Panc1 (cell line): ENCODE measurements at regions not wholly inside any gene's neighbourhood (a gene's known extent, or its start where the extent isn't known, plus 50 kb on each side); places are given as distances from the start of the nearest gene placed in this dataset.

Source experiments
- ATAC-seq: fragments of 200-7000 bp; cut with Tn5 transposase; 2 replicates; pipeline ENCODE4 v1.9.1; 2020; ENCODE audit warnings: mild to moderate bottlenecking, moderate library complexity
- BruUV-seq: library from RNA; stranded (reverse); fragments of 400-500 nt; replicated peaks from 2 replicates; lab custom pipeline; 2021; lab: Mats Ljungman, UMichigan
- CTCF ChIA-PET: fragments of 300-600 bp; sonication (Branson Sonifier 250); formaldehyde crosslinking; loops from one replicate; lab custom pipeline; 2022; ENCODE audit warnings: antibody characterized with exemption; lab: Charles Lee
- POLR2A ChIA-PET: fragments of 300-600 bp; sonication (Branson Sonifier 250); formaldehyde crosslinking; loops from one replicate; lab custom pipeline; 2022; ENCODE audit warnings: antibody characterized with exemption; lab: Charles Lee
- DNase-seq: peaks from one replicate; pipeline ENCODE4 v3.0.0-alpha.2; 2010; ENCODE audit warnings: low read depth, low spot score
- H3K27ac ChIP-seq: 2 replicates; pipeline ENCODE4 v1.5.1; 2011; ENCODE audit warnings: mild to moderate bottlenecking, low read length, inconsistent platforms
- H3K27me3 ChIP-seq: fragments of 200-500 bp; sonication (Bioruptor generic); 2 replicates; pipeline ENCODE4 v1.6.0; 2014; ENCODE audit warnings: low read length, inconsistent platforms; ENCODE audit not compliant: control insufficient read depth, insufficient read depth
- H3K36me3 ChIP-seq: fragments of 200-500 bp; sonication (Bioruptor generic); 2 replicates; pipeline ENCODE4 v1.5.1; 2014; ENCODE audit warnings: inconsistent platforms, mild to moderate bottlenecking, low read length, moderate library complexity; ENCODE audit not compliant: control insufficient read depth, insufficient read depth
- H3K4me1 ChIP-seq: 2 replicates; pipeline ENCODE4 v1.5.1; 2011; ENCODE audit warnings: inconsistent platforms, mild to moderate bottlenecking, low read length, moderate library complexity; ENCODE audit not compliant: control insufficient read depth, insufficient read depth
- H3K4me3 ChIP-seq, 2 experiments: 2 replicates each; pipeline ENCODE4 v1.5.1; 2011 to 2012; ENCODE audit warnings: low read depth in 2 of 2, low read length in 2 of 2, mild to moderate bottlenecking in 2 of 2, inconsistent platforms in 1 of 2, moderate library complexity in 1 of 2
- H3K9me3 ChIP-seq: fragments of 200-500 bp; sonication (Bioruptor generic); 2 replicates; pipeline ENCODE4 v1.5.1; 2014; ENCODE audit warnings: low read depth, mild to moderate bottlenecking, inconsistent platforms, low read length, moderate library complexity; ENCODE audit not compliant: control insufficient read depth, insufficient read depth
- POLR2AphosphoS5 ChIP-seq: IDR thresholded peaks from 2 replicates; pipeline ENCODE4 v1.6.1; 2012; ENCODE audit warnings: mild to moderate bottlenecking, low read depth, low read length, moderate library complexity
- SIN3A ChIP-seq: IDR thresholded peaks from 2 replicates; pipeline ENCODE4 v1.6.1; 2012; ENCODE audit warnings: low read depth, mild to moderate bottlenecking, low read length, moderate library complexity, borderline replicate concordance; ENCODE audit not compliant: insufficient read depth
- TCF7L2 ChIP-seq: IDR thresholded peaks from 2 replicates; pipeline ENCODE4 v1.6.1; 2011; ENCODE audit warnings: mild to moderate bottlenecking, low read depth, low read length, inconsistent platforms
- in situ Hi-C: cut with HindIII; loops from 2 replicates; pipeline ENCODE4 v1.10.0; 2016; ENCODE audit warnings: low sequenced_read_pairs, low pct_unique_long_range_greater_than_20kb
- intact Hi-C: fragments of 100-400 bp; cut with micrococcal nuclease; formaldehyde crosslinking; loops from one replicate; pipeline ENCODE4 v1.10.0; 2022; ENCODE audit not compliant: unreplicated experiment
- TF ChIP-seq, protein P1 (sequence below): fragments of 450-650 bp; IDR thresholded peaks from 2 replicates; pipeline ENCODE4 v1.5.1; 2017; ENCODE audit warnings: mild to moderate bottlenecking
- TF ChIP-seq, protein P2 (sequence below), 2 experiments: IDR thresholded peaks; 2 replicates each; pipeline ENCODE4 v1.6.1; 2011 to 2012; ENCODE audit warnings: low read depth in 2 of 2, control low read depth in 1 of 2, low read length in 1 of 2, mild to moderate bottlenecking in 1 of 2, moderate library complexity in 1 of 2; ENCODE audit not compliant: insufficient read depth in 1 of 2

DNA sequence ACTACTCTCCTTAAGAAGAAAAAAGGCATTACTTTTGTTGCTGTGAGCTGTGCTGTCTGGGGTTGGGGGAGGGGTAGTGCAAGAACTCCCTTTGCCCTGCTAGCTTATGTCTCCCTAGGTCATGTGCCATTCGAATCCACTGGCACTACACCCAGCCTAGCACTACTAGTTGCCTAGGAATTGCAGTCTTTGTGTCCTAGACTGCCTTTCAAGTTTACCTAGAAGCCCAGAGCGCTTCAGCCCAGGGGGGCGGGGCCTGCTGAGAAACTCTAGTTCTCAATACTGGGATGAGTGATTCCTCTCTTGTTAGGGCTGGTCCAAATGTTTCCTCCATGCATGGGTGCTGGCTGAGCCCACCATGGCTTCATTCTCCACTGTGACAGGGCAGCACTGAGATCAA is 1011.5 kb downstream of the PCDH19 start:
- Histone ChIP-seq H3K9me3 (no peaks in the 10 kb centered on the region), H3K4me1 (no peaks in the 10 kb centered on the region), H3K36me3 (no peaks in the 10 kb centered on the region), H3K27ac (no peak overlapping the region), H3K4me3 (no peak overlapping the region), H3K27me3 (no peaks in the 10 kb centered on the region)
- ChIA-PET POLR2A (no interaction called here), CTCF (no interaction called here)
- in situ Hi-C loops: no loop called here
- ATAC-seq (no peak), DNase-seq (no peak)
- TF ChIP-seq, protein P1, sequence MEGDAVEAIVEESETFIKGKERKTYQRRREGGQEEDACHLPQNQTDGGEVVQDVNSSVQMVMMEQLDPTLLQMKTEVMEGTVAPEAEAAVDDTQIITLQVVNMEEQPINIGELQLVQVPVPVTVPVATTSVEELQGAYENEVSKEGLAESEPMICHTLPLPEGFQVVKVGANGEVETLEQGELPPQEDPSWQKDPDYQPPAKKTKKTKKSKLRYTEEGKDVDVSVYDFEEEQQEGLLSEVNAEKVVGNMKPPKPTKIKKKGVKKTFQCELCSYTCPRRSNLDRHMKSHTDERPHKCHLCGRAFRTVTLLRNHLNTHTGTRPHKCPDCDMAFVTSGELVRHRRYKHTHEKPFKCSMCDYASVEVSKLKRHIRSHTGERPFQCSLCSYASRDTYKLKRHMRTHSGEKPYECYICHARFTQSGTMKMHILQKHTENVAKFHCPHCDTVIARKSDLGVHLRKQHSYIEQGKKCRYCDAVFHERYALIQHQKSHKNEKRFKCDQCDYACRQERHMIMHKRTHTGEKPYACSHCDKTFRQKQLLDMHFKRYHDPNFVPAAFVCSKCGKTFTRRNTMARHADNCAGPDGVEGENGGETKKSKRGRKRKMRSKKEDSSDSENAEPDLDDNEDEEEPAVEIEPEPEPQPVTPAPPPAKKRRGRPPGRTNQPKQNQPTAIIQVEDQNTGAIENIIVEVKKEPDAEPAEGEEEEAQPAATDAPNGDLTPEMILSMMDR: no peak
- TF ChIP-seq TCF7L2: no peak
- TF ChIP-seq POLR2AphosphoS5: no peak
- no peak for TF ChIP-seq SIN3A
- TF ChIP-seq, protein P2, sequence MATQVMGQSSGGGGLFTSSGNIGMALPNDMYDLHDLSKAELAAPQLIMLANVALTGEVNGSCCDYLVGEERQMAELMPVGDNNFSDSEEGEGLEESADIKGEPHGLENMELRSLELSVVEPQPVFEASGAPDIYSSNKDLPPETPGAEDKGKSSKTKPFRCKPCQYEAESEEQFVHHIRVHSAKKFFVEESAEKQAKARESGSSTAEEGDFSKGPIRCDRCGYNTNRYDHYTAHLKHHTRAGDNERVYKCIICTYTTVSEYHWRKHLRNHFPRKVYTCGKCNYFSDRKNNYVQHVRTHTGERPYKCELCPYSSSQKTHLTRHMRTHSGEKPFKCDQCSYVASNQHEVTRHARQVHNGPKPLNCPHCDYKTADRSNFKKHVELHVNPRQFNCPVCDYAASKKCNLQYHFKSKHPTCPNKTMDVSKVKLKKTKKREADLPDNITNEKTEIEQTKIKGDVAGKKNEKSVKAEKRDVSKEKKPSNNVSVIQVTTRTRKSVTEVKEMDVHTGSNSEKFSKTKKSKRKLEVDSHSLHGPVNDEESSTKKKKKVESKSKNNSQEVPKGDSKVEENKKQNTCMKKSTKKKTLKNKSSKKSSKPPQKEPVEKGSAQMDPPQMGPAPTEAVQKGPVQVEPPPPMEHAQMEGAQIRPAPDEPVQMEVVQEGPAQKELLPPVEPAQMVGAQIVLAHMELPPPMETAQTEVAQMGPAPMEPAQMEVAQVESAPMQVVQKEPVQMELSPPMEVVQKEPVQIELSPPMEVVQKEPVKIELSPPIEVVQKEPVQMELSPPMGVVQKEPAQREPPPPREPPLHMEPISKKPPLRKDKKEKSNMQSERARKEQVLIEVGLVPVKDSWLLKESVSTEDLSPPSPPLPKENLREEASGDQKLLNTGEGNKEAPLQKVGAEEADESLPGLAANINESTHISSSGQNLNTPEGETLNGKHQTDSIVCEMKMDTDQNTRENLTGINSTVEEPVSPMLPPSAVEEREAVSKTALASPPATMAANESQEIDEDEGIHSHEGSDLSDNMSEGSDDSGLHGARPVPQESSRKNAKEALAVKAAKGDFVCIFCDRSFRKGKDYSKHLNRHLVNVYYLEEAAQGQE (IDR thresholded peaks at IDR 0.05; ENCODE audit: insufficient read depth in 1 of 2, low read depth in 2 of 2, low read length in 1 of 2): no peak
- intact Hi-C loops: no loop called here
- BruUV-seq: no TSS peak

DNA sequence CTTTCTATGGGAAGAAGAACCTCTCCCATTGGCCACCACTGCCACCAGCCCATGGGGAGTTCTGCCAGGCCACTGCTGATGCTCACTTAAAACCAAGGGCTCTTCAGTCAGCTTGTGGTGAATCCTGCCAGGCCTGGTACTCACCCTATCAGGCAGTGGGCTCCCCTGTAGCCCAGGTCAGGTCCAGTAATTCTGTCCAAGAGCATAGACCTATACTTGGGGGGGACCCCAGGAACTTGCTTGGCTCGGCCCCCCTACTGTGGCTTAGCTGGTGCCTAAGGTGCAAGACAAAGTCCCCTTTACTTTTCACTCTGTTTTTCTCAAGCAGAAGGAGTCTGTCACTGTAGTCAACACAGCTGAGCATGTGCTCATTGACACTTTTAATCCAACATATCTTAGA is 1012.2 kb downstream of the PCDH19 start:
- POLR2A ChIA-PET: no interaction called here
- Histone ChIP-seq H3K27ac (no peak overlapping the region), H3K9me3 (no peaks in the 10 kb centered on the region), H3K36me3 (no peaks in the 10 kb centered on the region), H3K4me3 (no peak overlapping the region), H3K4me1 (no peaks in the 10 kb centered on the region), H3K27me3 (no peaks in the 10 kb centered on the region)
- TF ChIP-seq, protein P1: no peak
- no peak for TF ChIP-seq POLR2AphosphoS5
- TF ChIP-seq, protein P2 (IDR thresholded peaks at IDR 0.05; ENCODE audit: insufficient read depth in 1 of 2, low read depth in 2 of 2, low read length in 1 of 2): no peak
- in situ Hi-C loops: no loop called here
- BruUV-seq: no TSS peak
- intact Hi-C loops: no loop called here
- DNase-seq (no peak), ATAC-seq (no peak)
- CTCF ChIA-PET: no interaction called here
